Endothelial cell (in vitro differentiated cells): ENCODE measurements at regions not wholly inside any gene's neighbourhood (a gene's known extent, or its start where the extent isn't known, plus 50 kb on each side); places are given as distances from the start of the nearest gene placed in this dataset.

Experiments
- DNase-seq: peaks from one replicate; pipeline ENCODE4 v3.0.0; 2021; ENCODE audit warnings: low spot score
- H3K27ac Mint-ChIP-seq: one replicate; pipeline ENCODE4 v1.8.0; 2021; ENCODE audit warnings: mixed read lengths, inconsistent platforms; ENCODE audit not compliant: unreplicated experiment
- H3K27me3 Mint-ChIP-seq: one replicate; pipeline ENCODE4 v1.8.0; 2021; ENCODE audit warnings: mild to moderate bottlenecking, moderate library complexity, mixed read lengths, inconsistent platforms; ENCODE audit not compliant: unreplicated experiment
- H3K36me3 Mint-ChIP-seq: one replicate; pipeline ENCODE4 v1.8.0; 2021; ENCODE audit warnings: mild to moderate bottlenecking, low read depth, mixed read lengths, inconsistent platforms; ENCODE audit not compliant: unreplicated experiment
- H3K4me1 Mint-ChIP-seq: one replicate; pipeline ENCODE4 v1.8.0; 2021; ENCODE audit warnings: mild to moderate bottlenecking, mixed read lengths, inconsistent platforms; ENCODE audit not compliant: unreplicated experiment
- H3K4me3 Mint-ChIP-seq: one replicate; pipeline ENCODE4 v1.8.0; 2021; ENCODE audit warnings: mild to moderate bottlenecking, mixed read lengths, inconsistent platforms; ENCODE audit not compliant: unreplicated experiment
- H3K9me3 Mint-ChIP-seq: one replicate; pipeline ENCODE4 v1.8.0; 2021; ENCODE audit warnings: mixed read lengths, inconsistent platforms; ENCODE audit not compliant: unreplicated experiment
- CTCF ChIP-seq: fragments of 200-600 bp; sonication (generic); IDR thresholded peaks from one replicate; pipeline ENCODE4 v1.5.0; 2021; ENCODE audit warnings: antibody characterized with exemption; ENCODE audit not compliant: unreplicated experiment

DNA sequence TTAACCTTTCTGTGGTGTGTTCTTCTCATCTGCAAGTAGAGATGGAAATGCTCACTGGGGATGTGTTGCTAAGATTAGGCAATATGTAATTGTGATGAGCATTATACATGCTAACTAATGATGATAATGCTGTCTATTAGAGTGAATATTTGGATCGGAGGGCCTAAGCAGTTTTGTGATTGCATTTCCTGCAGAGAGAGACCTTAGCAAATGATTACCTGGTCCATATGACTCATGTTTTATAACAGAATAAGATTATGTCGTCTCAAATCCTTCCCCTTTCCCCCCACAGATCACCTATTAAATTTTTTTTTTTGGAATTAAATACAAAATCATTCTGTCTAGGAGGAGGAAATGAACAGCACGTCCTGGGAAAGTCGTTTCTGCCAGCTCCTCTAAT lies 82.7 kb downstream of the IZUMO3 start:
- no peaks in the 10 kb centered on the region for H3K36me3 Mint-ChIP-seq

DNA sequence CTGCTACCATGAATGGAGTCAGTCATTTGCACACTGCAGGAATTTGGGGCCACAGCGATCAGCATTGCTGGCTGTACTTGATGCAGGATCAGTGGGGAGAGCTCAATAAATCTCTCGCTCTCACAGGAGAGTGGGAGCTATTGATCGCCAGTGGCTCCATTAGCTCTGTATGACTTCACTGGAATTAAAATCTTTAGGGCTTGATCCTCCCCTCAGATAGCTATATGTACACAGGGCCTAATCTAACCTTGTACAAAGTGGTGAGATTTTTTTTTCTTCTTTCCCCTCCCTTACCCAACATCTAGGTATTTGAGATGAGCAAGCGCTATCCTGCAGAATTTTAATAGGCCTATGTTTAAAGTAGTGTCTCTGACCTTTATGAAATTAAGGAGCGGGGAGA lies 84.9 kb downstream of the IZUMO3 start:
- Mint-ChIP-seq H3K9me3 (no peaks in the 10 kb centered on the region), H3K36me3 (no peaks in the 10 kb centered on the region), H3K27me3 (no peaks in the 10 kb centered on the region), H3K4me3 (no peak overlapping the region), H3K27ac (no peak overlapping the region), H3K4me1 (peaks cover 7% of the 10 kb centered on the region)
- no peak for TF ChIP-seq CTCF
- no peak for DNase-seq

More for the DNA sequence above, 82.7 kb downstream of the IZUMO3 start:
- TF ChIP-seq CTCF, result no peak
- no peak for DNase-seq
- Mint-ChIP-seq H3K4me3 (no peak overlapping the region), H3K27me3 (no peaks in the 10 kb centered on the region), H3K4me1 (peaks cover 7% of the 10 kb centered on the region), H3K27ac (no peak overlapping the region), H3K9me3 (no peaks in the 10 kb centered on the region)

DNA sequence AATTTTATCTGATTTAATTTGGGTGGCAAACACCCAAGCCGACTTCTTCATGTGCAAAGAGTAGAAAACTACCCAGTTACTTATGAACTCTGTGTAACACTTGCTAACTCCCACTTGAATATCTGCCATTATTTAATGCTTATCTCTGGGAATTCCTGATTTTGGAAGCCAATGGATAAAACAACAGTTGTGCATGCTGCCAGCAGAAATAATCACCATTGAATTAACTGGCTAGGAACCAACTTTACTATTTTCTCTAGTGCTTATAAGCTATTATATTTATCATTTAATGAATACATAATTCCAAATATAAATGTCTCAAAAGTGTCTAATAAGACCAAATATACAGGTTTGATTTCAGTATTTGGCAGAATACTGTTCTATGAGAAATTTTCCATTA lies 85.7 kb downstream of the IZUMO3 start:
- Mint-ChIP-seq H3K4me1 (peaks cover 6% of the 10 kb centered on the region), H3K36me3 (no peaks in the 10 kb centered on the region), H3K9me3 (no peaks in the 10 kb centered on the region), H3K27ac (no peak overlapping the region), H3K27me3 (no peaks in the 10 kb centered on the region), H3K4me3 (no peak overlapping the region)
- no peak for TF ChIP-seq CTCF
- DNase-seq, result no peak

- H3K27me3 Mint-ChIP-seq, result no peaks in the 10 kb centered on the region
- no peaks in the 10 kb centered on the region for H3K9me3 Mint-ChIP-seq
- DNase-seq, result no peak
- no peaks in the 10 kb centered on the region for H3K36me3 Mint-ChIP-seq
- H3K27ac Mint-ChIP-seq, result no peak overlapping the region
- no peak overlapping the region for H3K4me3 Mint-ChIP-seq
- H3K4me1 Mint-ChIP-seq, result no peaks in the 10 kb centered on the region
- no peak for TF ChIP-seq CTCF
These were observed 94.4 kb downstream of the IZUMO3 start for GRCh38 chr9:24451346-24451745.

- Mint-ChIP-seq H3K4me3 (no peak overlapping the region), H3K9me3 (no peaks in the 10 kb centered on the region), H3K27me3 (no peaks in the 10 kb centered on the region), H3K36me3 (no peaks in the 10 kb centered on the region), H3K27ac (no peak overlapping the region), H3K4me1 (no peaks in the 10 kb centered on the region)
- no peak for TF ChIP-seq CTCF
- DNase-seq, result no peak
These were observed 95.7 kb downstream of the IZUMO3 start for GRCh38 chr9:24449976-24450375.
